CD4-positive, alpha-beta T cell (primary cell): ENCODE measurements at regions not wholly inside any gene's neighbourhood (a gene's known extent, or its start where the extent isn't known, plus 50 kb on each side); places are given as distances from the start of the nearest gene placed in this dataset.

Experiments used
- ATAC-seq: fragments of 200-7000 bp; cut with Tn5 transposase; one replicate; pipeline ENCODE4 v1.10.0; 2022; ENCODE audit warnings: mild to moderate bottlenecking; ENCODE audit not compliant: poor library complexity
- CTCF ChIA-PET: fragments of 350-600 bp; sonication (Branson Sonifier 250); formaldehyde crosslinking; loops from one replicate; lab custom pipeline; 2021; ENCODE audit warnings: antibody characterized with exemption, inconsistent platforms; lab: Charles Lee
- POLR2A ChIA-PET: fragments of 350-600 bp; sonication (Branson Sonifier 250); formaldehyde crosslinking; loops from one replicate; lab custom pipeline; 2021; ENCODE audit warnings: antibody characterized with exemption, inconsistent platforms; lab: Charles Lee
- DNase-seq, 14 experiments: peaks; one replicate each; pipeline ENCODE4 v3.0.0-alpha.2; 2013 to 2020; ENCODE audit warnings: mixed read lengths in 2 of 14
- H3K27ac ChIP-seq, 2 donors: one replicate each; pipeline versions ENCODE4 v1.5.1 to v1.7.0; 2013; ENCODE audit warnings: low read length in 2 of 2, low read depth in 1 of 2, mild to moderate bottlenecking in 1 of 2
- H3K27me3 ChIP-seq, 2 experiments: 1 replicate in 1 of 2; 2 replicates in 1 of 2; pipeline versions ENCODE4 v1.6.1 to v1.7.0; 2013; ENCODE audit warnings: low read length in 2 of 2, control low read depth in 1 of 2, mild to moderate bottlenecking in 1 of 2, moderate library complexity in 1 of 2; ENCODE audit not compliant: insufficient read depth in 2 of 2, control insufficient read depth in 1 of 2
- H3K36me3 ChIP-seq: one replicate; pipeline ENCODE4 v1.6.1; 2013; ENCODE audit warnings: low read length, control low read depth; ENCODE audit not compliant: insufficient read depth
- H3K4me1 ChIP-seq: one replicate; pipeline ENCODE4 v1.6.1; 2013; ENCODE audit warnings: low read length, control low read depth; ENCODE audit not compliant: insufficient read depth
- H3K4me3 ChIP-seq: one replicate; pipeline ENCODE4 v1.5.1; 2013; ENCODE audit warnings: mild to moderate bottlenecking, low read length, moderate library complexity
- H3K9me3 ChIP-seq, 2 experiments: 1 replicate in 1 of 2; 2 replicates in 1 of 2; pipeline versions ENCODE4 v1.6.1 to v1.7.0; 2013; ENCODE audit warnings: low read length in 2 of 2, mild to moderate bottlenecking in 2 of 2, control low read depth in 1 of 2, moderate library complexity in 1 of 2; ENCODE audit not compliant: control insufficient read depth in 1 of 2, insufficient read depth in 1 of 2
- H3K27ac Mint-ChIP-seq: one replicate; pipeline ENCODE4 v1.8.0; 2020; ENCODE audit warnings: mixed read lengths
- H3K27me3 Mint-ChIP-seq: one replicate; pipeline ENCODE4 v1.8.0; 2021; ENCODE audit warnings: mixed read lengths
- H3K36me3 Mint-ChIP-seq: one replicate; pipeline ENCODE4 v1.8.0; 2021; ENCODE audit warnings: low read depth, mixed read lengths
- H3K4me1 Mint-ChIP-seq: one replicate; pipeline ENCODE4 v1.8.0; 2021; ENCODE audit warnings: low read depth, mixed read lengths
- H3K4me3 Mint-ChIP-seq: one replicate; pipeline ENCODE4 v1.8.0; 2020; ENCODE audit warnings: mild to moderate bottlenecking, mixed read lengths
- H3K9me3 Mint-ChIP-seq: one replicate; pipeline ENCODE4 v1.8.0; 2020; ENCODE audit warnings: mixed read lengths
- intact Hi-C, 2 experiments: fragments of 100-400 bp; cut with DNase I in 1 of 2; cut with micrococcal nuclease in 1 of 2; formaldehyde crosslinking; loops; one replicate each; pipeline versions ENCODE4 v1.15.1 to v1.9.0; 2023 to 2025; cut with DNase I, micrococcal nuclease
- TF ChIP-seq, protein P1 (sequence below): fragments of 200-600 bp; IDR thresholded peaks from one replicate; pipeline ENCODE4 v1.8.0; 2022; ENCODE audit warnings: antibody characterized with exemption, mild to moderate bottlenecking

DNA sequence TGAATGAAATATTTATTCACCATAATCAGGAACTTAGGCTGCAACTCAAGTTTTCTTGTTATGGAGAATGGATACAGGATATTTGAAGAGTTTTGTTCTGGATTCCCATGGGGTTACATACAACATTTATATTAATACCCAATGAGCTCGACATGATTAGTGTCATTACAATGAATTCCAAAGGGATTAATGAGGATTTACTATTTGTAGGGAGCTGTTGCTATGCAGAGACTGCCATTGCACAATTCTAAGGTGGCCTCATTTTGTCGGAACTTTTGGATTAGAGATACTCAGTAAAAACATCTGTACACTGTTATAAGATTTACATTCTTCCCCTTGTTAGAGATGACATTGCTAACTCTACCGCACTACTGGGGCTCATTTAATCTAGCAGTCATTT lies 586.8 kb upstream of the MAP3K7 start:
- ChIA-PET POLR2A (no interaction called here), CTCF (no interaction called here)
- no peak for ATAC-seq
- H3K27ac ChIP-seq = no peak overlapping the region
- H3K4me3 ChIP-seq = no peak overlapping the region
- no peaks in the 10 kb centered on the region for H3K9me3 Mint-ChIP-seq
- H3K4me1 ChIP-seq = no peaks in the 10 kb centered on the region
- intact Hi-C loops = no loop called here
- H3K27me3 Mint-ChIP-seq = no peaks in the 10 kb centered on the region
- H3K36me3 Mint-ChIP-seq = no peaks in the 10 kb centered on the region
- H3K9me3 ChIP-seq = no peaks in the 10 kb centered on the region
- H3K4me1 Mint-ChIP-seq = no peaks in the 10 kb centered on the region
- H3K27ac Mint-ChIP-seq = no peak overlapping the region
- no peaks in the 10 kb centered on the region for H3K27me3 ChIP-seq
- DNase-seq = no peak
- no peak overlapping the region for H3K4me3 Mint-ChIP-seq
- H3K36me3 ChIP-seq = no peaks in the 10 kb centered on the region
- TF ChIP-seq, protein P1, sequence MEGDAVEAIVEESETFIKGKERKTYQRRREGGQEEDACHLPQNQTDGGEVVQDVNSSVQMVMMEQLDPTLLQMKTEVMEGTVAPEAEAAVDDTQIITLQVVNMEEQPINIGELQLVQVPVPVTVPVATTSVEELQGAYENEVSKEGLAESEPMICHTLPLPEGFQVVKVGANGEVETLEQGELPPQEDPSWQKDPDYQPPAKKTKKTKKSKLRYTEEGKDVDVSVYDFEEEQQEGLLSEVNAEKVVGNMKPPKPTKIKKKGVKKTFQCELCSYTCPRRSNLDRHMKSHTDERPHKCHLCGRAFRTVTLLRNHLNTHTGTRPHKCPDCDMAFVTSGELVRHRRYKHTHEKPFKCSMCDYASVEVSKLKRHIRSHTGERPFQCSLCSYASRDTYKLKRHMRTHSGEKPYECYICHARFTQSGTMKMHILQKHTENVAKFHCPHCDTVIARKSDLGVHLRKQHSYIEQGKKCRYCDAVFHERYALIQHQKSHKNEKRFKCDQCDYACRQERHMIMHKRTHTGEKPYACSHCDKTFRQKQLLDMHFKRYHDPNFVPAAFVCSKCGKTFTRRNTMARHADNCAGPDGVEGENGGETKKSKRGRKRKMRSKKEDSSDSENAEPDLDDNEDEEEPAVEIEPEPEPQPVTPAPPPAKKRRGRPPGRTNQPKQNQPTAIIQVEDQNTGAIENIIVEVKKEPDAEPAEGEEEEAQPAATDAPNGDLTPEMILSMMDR = no peak

DNA sequence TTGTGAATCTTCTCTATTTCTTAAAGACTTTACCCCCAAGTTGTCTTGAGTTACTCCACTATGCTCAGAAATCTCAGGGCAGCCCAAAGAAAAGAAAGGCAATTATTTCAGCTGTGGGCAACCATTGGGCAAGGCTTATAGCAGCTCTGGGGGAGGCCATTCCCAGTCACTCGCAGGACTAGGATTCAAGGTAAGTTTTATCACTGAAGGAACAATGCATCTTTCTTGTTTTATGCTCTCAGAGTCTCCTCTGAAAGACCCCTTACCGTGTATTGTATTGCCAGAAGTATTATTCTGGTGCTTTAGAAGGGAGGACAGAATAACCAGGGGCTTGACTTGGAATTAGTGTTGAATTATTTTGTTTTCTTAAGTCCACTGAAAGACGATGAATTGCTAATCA lies 586.3 kb upstream of the MAP3K7 start:
- ChIA-PET POLR2A (no interaction called here), CTCF (no interaction called here)
- Histone ChIP-seq H3K36me3 (no peaks in the 10 kb centered on the region), H3K27me3 (no peaks in the 10 kb centered on the region), H3K27ac (no peak overlapping the region), H3K4me1 (no peaks in the 10 kb centered on the region), H3K9me3 (no peaks in the 10 kb centered on the region), H3K4me3 (no peak overlapping the region)
- TF ChIP-seq, protein P1 = no peak
- Mint-ChIP-seq H3K36me3 (no peaks in the 10 kb centered on the region), H3K4me3 (no peak overlapping the region), H3K27ac (no peak overlapping the region), H3K27me3 (no peaks in the 10 kb centered on the region), H3K4me1 (no peaks in the 10 kb centered on the region), H3K9me3 (no peaks in the 10 kb centered on the region)
- intact Hi-C loops = no loop called here
- ATAC-seq (no peak), DNase-seq (no peak)

DNA sequence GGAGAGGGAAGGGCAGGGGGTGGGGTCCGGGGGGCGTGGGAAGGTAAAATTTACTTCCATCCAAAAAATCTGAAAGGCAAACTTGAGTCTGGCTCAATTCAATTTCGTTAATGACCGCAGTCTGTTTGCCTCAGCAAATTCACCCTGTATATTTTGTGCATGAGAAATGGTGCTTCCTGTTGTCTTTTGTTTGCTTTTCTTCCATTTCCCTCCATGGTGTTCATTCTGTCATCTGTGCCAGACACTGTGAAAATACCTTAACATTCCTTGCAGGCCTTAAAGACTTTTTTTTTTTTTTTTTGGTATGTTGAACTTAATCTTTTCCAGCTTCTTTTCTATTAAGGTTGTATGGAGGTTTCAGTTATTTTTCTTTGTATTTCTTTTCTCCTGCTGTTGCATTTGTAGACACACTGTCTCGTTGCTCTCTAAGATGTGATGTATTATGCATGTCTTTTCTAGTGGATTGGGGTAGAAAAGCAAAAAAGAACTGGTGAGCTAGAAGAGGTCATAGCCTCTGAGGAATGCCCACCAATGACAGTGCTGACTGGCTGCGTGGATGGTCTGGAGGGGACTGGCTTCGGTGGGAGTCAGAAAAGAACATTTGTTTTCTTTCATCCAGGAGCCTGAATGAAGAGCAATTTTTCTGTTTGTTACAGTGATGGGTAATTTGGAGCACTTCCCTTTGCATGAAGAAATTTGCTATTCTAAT lies 585.0 kb upstream of the MAP3K7 start:
- TF ChIP-seq, protein P1 = no peak
- Histone ChIP-seq H3K9me3 (no peaks in the 10 kb centered on the region), H3K4me1 (no peaks in the 10 kb centered on the region), H3K36me3 (no peaks in the 10 kb centered on the region), H3K27ac (no peak overlapping the region), H3K4me3 (no peak overlapping the region), H3K27me3 (no peaks in the 10 kb centered on the region)
- H3K27ac Mint-ChIP-seq = no peak overlapping the region
- H3K36me3 Mint-ChIP-seq = no peaks in the 10 kb centered on the region
- ChIA-PET CTCF (interaction anchor here (0.8 kb wide), 1 partner anchor 19 kb away, joined by 3 read pairs; no protein-coding TSS in a partner anchor), POLR2A (no interaction called here)
- no peaks in the 10 kb centered on the region for H3K4me1 Mint-ChIP-seq
- no peaks in the 10 kb centered on the region for H3K9me3 Mint-ChIP-seq
- H3K27me3 Mint-ChIP-seq = no peaks in the 10 kb centered on the region
- DNase-seq (no peak), ATAC-seq (no peak)
- H3K4me3 Mint-ChIP-seq = no peak overlapping the region
- intact Hi-C loops = no loop called here
